ENCODE measurements at regions not wholly inside any gene's neighbourhood (a gene's known extent, or its start where the extent isn't known, plus 50 kb on each side); places are given as distances from the start of the nearest gene placed in this dataset.
A peak's percentile ranks its signal among the peaks of the same experiment; 100 is the strongest.
"Not testable (repeated sequence)": the region's sequence is repeated elsewhere in the genome, so short reads cannot be mapped to it uniquely, and the experiment has no call there.

GRCh38 chr1:184881941-184882913 is 92.1 kb downstream of the NIBAN1 start:
- DNase-seq, result peak in 1 of 2 donors; percentile 15
- H3K27me3 ChIP-seq, result no peaks in the 10 kb centered on the region
- intact Hi-C loops (cut with DNase I), result no loop called here
- peak overlapping the region in 1 of 3 donors; percentile 12 for H3K27ac ChIP-seq
- TF ChIP-seq POLR2A (IDR thresholded peaks at IDR 0.05) (no peak), CTCF (IDR thresholded peaks at IDR 0.05) (no peak)
- no peaks in the 10 kb centered on the region for H3K36me3 ChIP-seq
- no peaks in the 10 kb centered on the region for H3K9me3 ChIP-seq
- 62 to 83% methylated on average over 9 of the region's 9 CpGs for WGBS, 2 donors
- H3K4me1 ChIP-seq, result peaks cover 0 to 8% of the 10 kb centered on the region in 2 donors
- no peak overlapping the region for H3K4me3 ChIP-seq (replicated peaks in 1 of 3)

GRCh38 chr1:184879876-184880557 is 94.3 kb downstream of the NIBAN1 start:
- no peaks in the 10 kb centered on the region for H3K36me3 ChIP-seq
- no peak overlapping the region for H3K27ac ChIP-seq
- no peak overlapping the region for H3K4me3 ChIP-seq (replicated peaks in 1 of 3)
- H3K27me3 ChIP-seq, result no peaks in the 10 kb centered on the region
- 98 to 100% methylated on average over 3 of the region's 3 CpGs for WGBS, 2 donors
- no peak for DNase-seq
- TF ChIP-seq POLR2A (IDR thresholded peaks at IDR 0.05), result no peak
- H3K9me3 ChIP-seq, result no peaks in the 10 kb centered on the region
- intact Hi-C loops (cut with DNase I), result no loop called here
- peaks cover 0 to 8% of the 10 kb centered on the region in 2 donors for H3K4me1 ChIP-seq

- TF ChIP-seq POLR2A (IDR thresholded peaks at IDR 0.05), result no peak
- TF ChIP-seq CTCF (IDR thresholded peaks at IDR 0.05), result no peak
- peaks cover 0 to 8% of the 10 kb centered on the region in 2 donors for H3K4me1 ChIP-seq
- 65 to 80% methylated on average over 1 of the region's 1 CpG for WGBS, 2 donors
- H3K4me3 ChIP-seq (replicated peaks in 1 of 3), result no peak overlapping the region
- H3K27ac ChIP-seq, result no peak overlapping the region
- no peaks in the 10 kb centered on the region for H3K9me3 ChIP-seq
- intact Hi-C loops (cut with DNase I), result no loop called here
- H3K27me3 ChIP-seq, result no peaks in the 10 kb centered on the region
- no peak for DNase-seq
- no peaks in the 10 kb centered on the region for H3K36me3 ChIP-seq
Observed at GRCh38 chr1:184878602-184879001, 95.7 kb downstream of the NIBAN1 start.

- Histone ChIP-seq H3K4me3 (replicated peaks in 1 of 3) (no peak overlapping the region), H3K36me3 (no peaks in the 10 kb centered on the region), H3K27ac (no peak overlapping the region), H3K9me3 (no peaks in the 10 kb centered on the region), H3K4me1 (peaks cover 0 to 8% of the 10 kb centered on the region in 2 donors), H3K27me3 (no peaks in the 10 kb centered on the region)
- intact Hi-C loops (cut with DNase I), result no loop called here
- no peak for TF ChIP-seq CTCF (IDR thresholded peaks at IDR 0.05)
- no peak for TF ChIP-seq POLR2A (IDR thresholded peaks at IDR 0.05)
- no peak for DNase-seq
Observed at GRCh38 chr1:184878002-184878401, 96.3 kb downstream of the NIBAN1 start.

- 86 to 89% methylated on average over 6 of the region's 6 CpGs for WGBS, 2 donors
- DNase-seq; H3K27ac ChIP-seq; H3K4me1 ChIP-seq; H3K27me3 ChIP-seq; H3K4me3 ChIP-seq (replicated peaks in 1 of 3); intact Hi-C loops (cut with DNase I); H3K9me3 ChIP-seq; H3K36me3 ChIP-seq: not testable (repeated sequence)
Observed at GRCh38 chr1:184876015-184876414, 98.3 kb downstream of the NIBAN1 start.

- 70 to 87% methylated on average over 4 of the region's 4 CpGs for WGBS, 2 donors
- Histone ChIP-seq H3K27me3 (no peaks in the 10 kb centered on the region), H3K27ac (no peak overlapping the region), H3K36me3 (no peaks in the 10 kb centered on the region), H3K4me1 (peaks cover 0 to 8% of the 10 kb centered on the region in 2 donors), H3K9me3 (no peaks in the 10 kb centered on the region), H3K4me3 (replicated peaks in 1 of 3) (no peak overlapping the region)
- intact Hi-C loops (cut with DNase I), result no loop called here
- no peak for DNase-seq
- TF ChIP-seq CTCF (IDR thresholded peaks at IDR 0.05), result no peak
- no peak for TF ChIP-seq POLR2A (IDR thresholded peaks at IDR 0.05)
Observed at GRCh38 chr1:184875218-184875617, 99.1 kb downstream of the NIBAN1 start.

Measured in thyroid gland (tissue), 4 donors.